Trophoblast cell (in vitro differentiated cells and primary cell): ENCODE measurements at regions not wholly inside any gene's neighbourhood (a gene's known extent, or its start where the extent isn't known, plus 50 kb on each side); places are given as distances from the start of the nearest gene placed in this dataset.

ENCODE experiments used
- DNase-seq, 2 donors: peaks; one replicate each; pipeline ENCODE4 v3.0.0-alpha.2; 2016
- H2AFZ ChIP-seq: 2 replicates; pipeline ENCODE4 v1.6.1; 2013; ENCODE audit warnings: low read length, moderate library complexity, mild to moderate bottlenecking; ENCODE audit not compliant: insufficient read depth, poor library complexity
- H2AK5ac ChIP-seq: 2 replicates; pipeline ENCODE4 v1.6.1; 2013; ENCODE audit warnings: mild to moderate bottlenecking, low read length
- H2BK120ac ChIP-seq: 2 replicates; pipeline ENCODE4 v1.6.1; 2013; ENCODE audit warnings: low read length, mild to moderate bottlenecking, moderate library complexity; ENCODE audit not compliant: insufficient read depth, poor library complexity
- H2BK12ac ChIP-seq: 2 replicates; pipeline ENCODE4 v1.6.1; 2013; ENCODE audit warnings: mild to moderate bottlenecking, low read length, moderate library complexity
- H2BK5ac ChIP-seq: 2 replicates; pipeline ENCODE4 v1.6.1; 2013; ENCODE audit warnings: low read length, low read depth, moderate library complexity, mild to moderate bottlenecking; ENCODE audit not compliant: poor library complexity
- H3K14ac ChIP-seq: 2 replicates; pipeline ENCODE4 v1.6.1; 2013; ENCODE audit warnings: mild to moderate bottlenecking, low read length
- H3K18ac ChIP-seq: 2 replicates; pipeline ENCODE4 v1.6.1; 2013; ENCODE audit warnings: mild to moderate bottlenecking, low read length
- H3K23ac ChIP-seq: 2 replicates; pipeline ENCODE4 v1.6.1; 2013; ENCODE audit warnings: low read length
- H3K27ac ChIP-seq: 2 replicates; pipeline ENCODE4 v1.5.1; 2013; ENCODE audit warnings: low read depth, mild to moderate bottlenecking, inconsistent platforms, low read length, moderate library complexity
- H3K27me3 ChIP-seq: 2 replicates; pipeline ENCODE4 v1.6.1; 2013; ENCODE audit warnings: inconsistent platforms, mild to moderate bottlenecking, low read length, moderate library complexity; ENCODE audit not compliant: insufficient read depth
- H3K36me3 ChIP-seq, 2 experiments: 1 replicate in 1 of 2; 2 replicates in 1 of 2; pipeline ENCODE4 v1.6.1; 2013; ENCODE audit warnings: low read length in 2 of 2, mild to moderate bottlenecking in 2 of 2, moderate library complexity in 1 of 2; ENCODE audit not compliant: insufficient read depth in 2 of 2, control insufficient read depth in 1 of 2
- H3K4ac ChIP-seq: 2 replicates; pipeline ENCODE4 v1.6.1; 2013; ENCODE audit warnings: low read depth, mild to moderate bottlenecking, low read length, moderate library complexity
- H3K4me1 ChIP-seq, 2 experiments: 1 replicate in 1 of 2; 2 replicates in 1 of 2; pipeline ENCODE4 v1.6.1; 2013; ENCODE audit warnings: low read length in 2 of 2, mild to moderate bottlenecking in 2 of 2, moderate library complexity in 1 of 2; ENCODE audit not compliant: insufficient read depth in 2 of 2, control insufficient read depth in 1 of 2
- H3K4me2 ChIP-seq: 2 replicates; pipeline ENCODE4 v1.6.1; 2013; ENCODE audit warnings: inconsistent platforms, mild to moderate bottlenecking, low read length, moderate library complexity
- H3K4me3 ChIP-seq: 2 replicates; pipeline ENCODE4 v1.5.1; 2013; ENCODE audit warnings: mild to moderate bottlenecking, low read depth, low read length, inconsistent platforms
- H3K79me1 ChIP-seq: one replicate; pipeline ENCODE4 v1.6.1; 2013; ENCODE audit warnings: low read length
- H3K79me2 ChIP-seq: 2 replicates; pipeline ENCODE4 v1.6.1; 2013; ENCODE audit warnings: low read length, mild to moderate bottlenecking; ENCODE audit not compliant: control insufficient read depth, insufficient read depth, poor library complexity
- H3K9ac ChIP-seq: 2 replicates; pipeline ENCODE4 v1.6.1; 2013; ENCODE audit warnings: mild to moderate bottlenecking, low read length
- H3K9me3 ChIP-seq: 2 replicates; pipeline ENCODE4 v1.6.1; 2013; ENCODE audit warnings: low read depth, mild to moderate bottlenecking, control low read depth, inconsistent platforms, low read length; ENCODE audit not compliant: insufficient read depth
- H4K12ac ChIP-seq: 2 replicates; pipeline ENCODE4 v1.6.1; 2013; ENCODE audit warnings: low read depth, mild to moderate bottlenecking, low read length, moderate library complexity
- H4K8ac ChIP-seq: 2 replicates; pipeline ENCODE4 v1.6.1; 2013; ENCODE audit warnings: low read depth, mild to moderate bottlenecking, low read length, moderate library complexity
- H4K91ac ChIP-seq: one replicate; pipeline ENCODE4 v1.6.1; 2013; ENCODE audit warnings: low read depth, mild to moderate bottlenecking, low read length, moderate library complexity
- WGBS: extraction: QIAGEN DNeasy Blood & Tissue Kit; methylation state at CpG from one replicate; pipeline ENCODE4 v1.1.7; 2013; ENCODE audit warnings: missing lambda C conversion rate; ENCODE audit not compliant: insufficient read length, insufficient coverage; ENCODE audit errors: extremely low coverage; 5-methylcytosine and 5-hydroxymethylcytosine counted together

DNA sequence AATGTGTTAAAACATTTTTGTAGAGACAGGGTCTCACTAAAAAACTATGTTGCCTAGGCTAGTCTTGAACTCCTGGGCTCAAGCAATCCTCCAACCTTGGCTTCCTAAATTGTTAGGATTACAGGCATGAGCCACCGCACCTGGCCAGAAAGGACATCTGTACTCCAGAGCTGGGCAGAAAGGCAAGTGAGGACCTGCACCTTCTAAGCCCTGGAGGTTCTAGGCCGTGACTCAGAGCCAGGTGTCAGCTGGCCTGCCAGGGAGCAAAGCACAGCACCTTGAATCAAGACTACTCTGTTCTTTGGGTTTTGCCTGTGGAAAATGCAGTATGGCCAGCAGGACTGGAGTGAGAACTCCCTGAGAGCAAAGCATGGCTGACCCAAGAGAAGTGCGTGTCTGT lies 396.5 kb downstream of the ADRA2A start:
- WGBS = no CpG with 5 or more reads among the region's 3 CpGs
- Histone ChIP-seq H2AFZ (no peak overlapping the region), H3K79me2 (no peaks in the 10 kb centered on the region), H2BK5ac (no peak overlapping the region), H3K9me3 (no peaks in the 10 kb centered on the region), H2BK12ac (no peak overlapping the region), H3K27ac (no peak overlapping the region), H3K14ac (no peak overlapping the region), H3K36me3 (no peaks in the 10 kb centered on the region), H2AK5ac (no peak overlapping the region), H3K9ac (no peak overlapping the region), H3K18ac (no peak overlapping the region), H3K4ac (no peak overlapping the region), H4K91ac (no peak overlapping the region), H3K4me2 (no peak overlapping the region), H4K12ac (no peak overlapping the region), H2BK120ac (no peak overlapping the region), H3K4me1 (peaks cover 0 to 2% of the 10 kb centered on the region in 2 experiments), H3K27me3 (no peaks in the 10 kb centered on the region), H3K23ac (no peak overlapping the region), H4K8ac (no peak overlapping the region), H3K4me3 (no peak overlapping the region), H3K79me1 (no peaks in the 10 kb centered on the region)
- DNase-seq = peak; percentile 53 to 76

DNA sequence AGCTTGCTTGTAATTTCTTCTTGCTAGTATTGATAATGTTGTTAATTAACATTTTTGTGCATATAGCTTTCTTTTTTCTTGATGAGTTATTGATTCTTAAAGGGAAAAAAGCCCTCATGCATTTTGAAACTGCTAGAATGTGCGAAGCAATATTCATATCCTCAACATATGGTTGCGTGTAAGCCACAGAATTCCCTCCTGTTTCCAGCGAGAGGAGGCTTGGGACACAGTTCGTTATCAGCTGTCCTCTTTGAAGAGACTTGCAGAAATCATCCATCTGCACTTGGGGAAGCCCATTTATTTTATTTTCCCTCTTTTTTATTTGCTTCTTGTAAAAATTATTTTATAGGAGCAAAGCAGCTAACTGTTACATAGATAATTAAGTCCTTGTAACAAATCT lies 398.0 kb downstream of the ADRA2A start:
- Histone ChIP-seq H3K79me1 (no peaks in the 10 kb centered on the region), H3K27ac (no peak overlapping the region), H3K9me3 (no peaks in the 10 kb centered on the region), H3K36me3 (no peaks in the 10 kb centered on the region), H3K9ac (no peak overlapping the region), H3K79me2 (no peaks in the 10 kb centered on the region), H2AFZ (no peak overlapping the region), H4K91ac (no peak overlapping the region), H3K23ac (no peak overlapping the region), H3K27me3 (no peaks in the 10 kb centered on the region), H3K4ac (no peak overlapping the region), H2BK12ac (no peak overlapping the region), H3K4me2 (no peak overlapping the region), H4K12ac (no peak overlapping the region), H2AK5ac (no peak overlapping the region), H3K4me3 (no peak overlapping the region), H3K14ac (no peak overlapping the region), H3K18ac (no peak overlapping the region), H2BK120ac (no peak overlapping the region), H3K4me1 (peaks cover 2 to 4% of the 10 kb centered on the region in 2 experiments), H2BK5ac (no peak overlapping the region), H4K8ac (no peak overlapping the region)
- WGBS = no CpG with 5 or more reads among the region's 4 CpGs
- DNase-seq = no peak

DNA sequence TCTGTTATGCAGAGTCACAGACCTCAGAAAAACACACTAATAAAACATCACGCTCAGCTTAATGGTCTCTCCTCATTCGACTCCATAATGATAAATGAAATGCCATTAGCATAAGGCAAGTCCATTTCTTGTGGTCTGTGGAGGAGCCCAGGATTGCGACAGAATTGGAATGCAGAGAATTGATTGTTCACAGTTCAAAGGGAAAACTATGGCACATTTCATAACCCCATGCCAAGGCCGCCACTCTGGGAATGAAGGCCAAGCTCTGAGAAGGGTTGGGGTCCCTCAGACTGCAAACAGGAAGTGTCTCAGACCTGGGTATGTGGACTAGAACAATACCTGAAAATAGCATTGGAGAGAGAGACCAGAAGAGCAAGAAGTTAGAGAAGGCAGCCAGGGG lies 398.9 kb downstream of the ADRA2A start:
- Histone ChIP-seq H3K36me3 (no peaks in the 10 kb centered on the region), H3K27me3 (no peaks in the 10 kb centered on the region), H3K4me1 (peaks cover 4 to 6% of the 10 kb centered on the region in 2 experiments), H2AFZ (no peak overlapping the region), H3K9ac (no peak overlapping the region), H3K23ac (no peak overlapping the region), H3K4me3 (no peak overlapping the region), H4K12ac (no peak overlapping the region), H2AK5ac (no peak overlapping the region), H3K4ac (no peak overlapping the region), H2BK120ac (no peak overlapping the region), H3K18ac (no peak overlapping the region), H3K4me2 (no peak overlapping the region), H3K9me3 (no peaks in the 10 kb centered on the region), H3K79me1 (no peaks in the 10 kb centered on the region), H4K91ac (no peak overlapping the region), H4K8ac (no peak overlapping the region), H2BK5ac (no peak overlapping the region), H2BK12ac (no peak overlapping the region), H3K79me2 (no peaks in the 10 kb centered on the region), H3K14ac (no peak overlapping the region), H3K27ac (peak overlapping the region; percentile 19)
- peak; percentile 41 to 71 for DNase-seq
- WGBS = no CpG with 5 or more reads among the region's 4 CpGs

DNA sequence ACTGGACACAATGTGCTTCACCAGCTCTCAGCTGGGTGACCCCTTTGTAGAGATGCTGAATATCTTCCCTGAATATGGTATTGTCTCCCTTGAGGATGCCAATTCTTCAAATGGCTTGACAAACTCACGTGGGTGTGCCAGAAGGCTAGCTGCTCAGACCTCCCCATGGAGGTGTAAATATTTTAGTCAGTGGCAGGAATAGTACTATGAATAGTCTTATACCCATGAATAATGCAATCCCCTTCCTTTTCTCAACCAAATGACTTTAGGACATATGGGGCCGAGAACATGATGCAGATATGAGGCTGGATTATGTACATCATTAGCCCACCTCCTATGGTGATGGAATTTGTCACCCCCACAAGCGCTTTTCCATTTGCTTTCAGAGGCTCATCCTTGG lies 401.8 kb downstream of the ADRA2A start:
- Histone ChIP-seq H3K36me3 (no peaks in the 10 kb centered on the region), H3K4ac (no peak overlapping the region), H3K27ac (no peak overlapping the region), H3K9ac (no peak overlapping the region), H3K79me2 (no peaks in the 10 kb centered on the region), H3K9me3 (no peaks in the 10 kb centered on the region), H2BK5ac (no peak overlapping the region), H3K23ac (no peak overlapping the region), H3K14ac (no peak overlapping the region), H3K79me1 (peaks cover 1% of the 10 kb centered on the region), H4K91ac (no peak overlapping the region), H2BK12ac (peak overlapping the region; percentile 53), H3K4me1 (peaks cover 4 to 6% of the 10 kb centered on the region in 2 experiments), H2AK5ac (no peak overlapping the region), H4K12ac (no peak overlapping the region), H4K8ac (no peak overlapping the region), H3K18ac (no peak overlapping the region), H3K4me2 (no peak overlapping the region), H2BK120ac (no peak overlapping the region), H3K4me3 (no peak overlapping the region), H3K27me3 (no peaks in the 10 kb centered on the region), H2AFZ (no peak overlapping the region)
- no CpG with 5 or more reads among the region's 3 CpGs for WGBS
- DNase-seq = no peak
